NCI-H2029 (cell line): ENCODE measurements at regions not wholly inside any gene's neighbourhood (a gene's known extent, or its start where the extent isn't known, plus 50 kb on each side); places are given as distances from the start of the nearest gene placed in this dataset.
"Not testable (repeated sequence)": the region's sequence is repeated elsewhere in the genome, so short reads cannot be mapped to it uniquely, and the experiment has no call there.

ENCODE experiments used
- DNase-seq: peaks from one replicate; lab custom pipeline; 2025; lab: John Stamatoyannopoulos, UW

GRCh38 chr5:158261674-158262367 lies 402.9 kb upstream of the CLINT1 start:
- DNase-seq = no peak

GRCh38 chr5:158256096-158256495 lies 397.2 kb upstream of the CLINT1 start:
- no peak for DNase-seq

GRCh38 chr5:158255609-158256008 lies 396.7 kb upstream of the CLINT1 start:
- no peak for DNase-seq

- DNase-seq = no peak
These were observed 387.7 kb upstream of the CLINT1 start for GRCh38 chr5:158246661-158247060.

GRCh38 chr5:158245513-158245912 lies 386.6 kb upstream of the CLINT1 start:
- DNase-seq = no peak

GRCh38 chr5:158244882-158245281 lies 385.9 kb upstream of the CLINT1 start:
- no peak for DNase-seq

- DNase-seq = no peak
These were observed 377.8 kb upstream of the CLINT1 start for GRCh38 chr5:158236511-158237335.

- DNase-seq = no peak
These were observed 376.2 kb upstream of the CLINT1 start for GRCh38 chr5:158235159-158235547.

- no peak for DNase-seq
These were observed 375.6 kb upstream of the CLINT1 start for GRCh38 chr5:158234323-158235158.

- DNase-seq = no peak
These were observed 374.9 kb upstream of the CLINT1 start for GRCh38 chr5:158233735-158234322.

GRCh38 chr5:158227314-158227713 lies 368.4 kb upstream of the CLINT1 start:
- not testable (repeated sequence) for DNase-seq

- no peak for DNase-seq
These were observed 367.6 kb upstream of the CLINT1 start for GRCh38 chr5:158226496-158226895.

GRCh38 chr5:158224253-158224652 lies 365.3 kb upstream of the CLINT1 start:
- no peak for DNase-seq

- no peak for DNase-seq
These were observed 364.2 kb upstream of the CLINT1 start for GRCh38 chr5:158223054-158223600.

GRCh38 chr5:158212917-158213316 lies 354.0 kb upstream of the CLINT1 start:
- no peak for DNase-seq

- DNase-seq = no peak
These were observed 353.3 kb upstream of the CLINT1 start for GRCh38 chr5:158212237-158212636.

- DNase-seq = no peak
These were observed 350.4 kb upstream of the CLINT1 start for GRCh38 chr5:158209219-158209908.

GRCh38 chr5:158207733-158208132 lies 348.8 kb upstream of the CLINT1 start:
- no peak for DNase-seq

GRCh38 chr5:158205992-158206391 lies 347.0 kb upstream of the CLINT1 start:
- DNase-seq = no peak

GRCh38 chr5:158203261-158203660 lies 344.3 kb upstream of the CLINT1 start:
- DNase-seq = no peak

- no peak for DNase-seq
These were observed 343.9 kb upstream of the CLINT1 start for GRCh38 chr5:158202801-158203200.
